DND-41 (cell line): ENCODE measurements at regions not wholly inside any gene's neighbourhood (a gene's known extent, or its start where the extent isn't known, plus 50 kb on each side); places are given as distances from the start of the nearest gene placed in this dataset.

Source experiments
- EZH2 ChIP-seq: IDR thresholded peaks from 3 replicates; pipeline ENCODE4 v1.6.1; 2012; ENCODE audit warnings: borderline replicate concordance, low read depth, mild to moderate bottlenecking, moderate library complexity, low read length, inconsistent platforms; ENCODE audit not compliant: severe bottlenecking
- TF ChIP-seq, protein P1 (sequence below): IDR thresholded peaks from 2 replicates; pipeline ENCODE4 v1.5.1; 2012; ENCODE audit warnings: borderline replicate concordance, low read length, moderate library complexity, mild to moderate bottlenecking; ENCODE audit not compliant: poor library complexity, severe bottlenecking; ENCODE audit errors: extremely low read depth

DNA sequence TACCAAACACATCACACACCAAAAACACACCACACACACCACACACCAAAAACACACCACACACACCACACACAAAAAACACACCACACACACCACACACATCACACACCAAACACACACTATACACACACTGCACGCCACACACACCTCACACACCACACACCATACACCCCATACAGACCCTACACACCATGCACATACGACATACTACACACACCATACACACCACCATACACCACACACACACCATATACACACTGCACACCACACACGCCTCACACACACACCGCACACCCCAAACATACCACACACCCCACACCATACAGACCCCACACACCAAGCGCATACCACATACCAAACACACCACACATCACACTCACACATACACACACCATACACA is 226.9 kb upstream of the PKN2 start:
- TF ChIP-seq, protein P1, sequence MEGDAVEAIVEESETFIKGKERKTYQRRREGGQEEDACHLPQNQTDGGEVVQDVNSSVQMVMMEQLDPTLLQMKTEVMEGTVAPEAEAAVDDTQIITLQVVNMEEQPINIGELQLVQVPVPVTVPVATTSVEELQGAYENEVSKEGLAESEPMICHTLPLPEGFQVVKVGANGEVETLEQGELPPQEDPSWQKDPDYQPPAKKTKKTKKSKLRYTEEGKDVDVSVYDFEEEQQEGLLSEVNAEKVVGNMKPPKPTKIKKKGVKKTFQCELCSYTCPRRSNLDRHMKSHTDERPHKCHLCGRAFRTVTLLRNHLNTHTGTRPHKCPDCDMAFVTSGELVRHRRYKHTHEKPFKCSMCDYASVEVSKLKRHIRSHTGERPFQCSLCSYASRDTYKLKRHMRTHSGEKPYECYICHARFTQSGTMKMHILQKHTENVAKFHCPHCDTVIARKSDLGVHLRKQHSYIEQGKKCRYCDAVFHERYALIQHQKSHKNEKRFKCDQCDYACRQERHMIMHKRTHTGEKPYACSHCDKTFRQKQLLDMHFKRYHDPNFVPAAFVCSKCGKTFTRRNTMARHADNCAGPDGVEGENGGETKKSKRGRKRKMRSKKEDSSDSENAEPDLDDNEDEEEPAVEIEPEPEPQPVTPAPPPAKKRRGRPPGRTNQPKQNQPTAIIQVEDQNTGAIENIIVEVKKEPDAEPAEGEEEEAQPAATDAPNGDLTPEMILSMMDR = no peak
- TF ChIP-seq EZH2 = no peak
